ENCODE measurements at regions not wholly inside any gene's neighbourhood (a gene's known extent, or its start where the extent isn't known, plus 50 kb on each side); places are given as distances from the start of the nearest gene placed in this dataset.

GRCh38 chr5:56561455-56561854, 253.9 kb upstream of the MAP3K1 start:
- in situ Hi-C loops (cut with MboI; ENCODE audit: low sequenced_read_pairs), result no loop called here

- in situ Hi-C loops (cut with MboI; ENCODE audit: low sequenced_read_pairs), result no loop called here
Observed at GRCh38 chr5:56558131-56558745, 257.1 kb upstream of the MAP3K1 start.

- in situ Hi-C loops (cut with MboI; ENCODE audit: low sequenced_read_pairs), result no loop called here
Observed at GRCh38 chr5:56557198-56557597, 258.2 kb upstream of the MAP3K1 start.

- in situ Hi-C loops (cut with MboI; ENCODE audit: low sequenced_read_pairs), result no loop called here
Observed at GRCh38 chr5:56552612-56553268, 262.6 kb upstream of the MAP3K1 start.

GRCh38 chr5:56550227-56550626, 265.1 kb upstream of the MAP3K1 start:
- in situ Hi-C loops (cut with MboI; ENCODE audit: low sequenced_read_pairs), result no loop called here

GRCh38 chr5:56549096-56549886, 266.1 kb upstream of the MAP3K1 start:
- in situ Hi-C loops (cut with MboI; ENCODE audit: low sequenced_read_pairs), result no loop called here

GRCh38 chr5:56545016-56545415, 270.3 kb upstream of the MAP3K1 start:
- in situ Hi-C loops (cut with MboI; ENCODE audit: low sequenced_read_pairs), result no loop called here

- in situ Hi-C loops (cut with MboI; ENCODE audit: low sequenced_read_pairs), result no loop called here
Observed at GRCh38 chr5:56543441-56544388, 271.6 kb upstream of the MAP3K1 start.

GRCh38 chr5:56540266-56540665, 275.1 kb upstream of the MAP3K1 start:
- in situ Hi-C loops (cut with MboI; ENCODE audit: low sequenced_read_pairs), result no loop called here

GRCh38 chr5:56538580-56538979, 276.8 kb upstream of the MAP3K1 start:
- in situ Hi-C loops (cut with MboI; ENCODE audit: low sequenced_read_pairs), result no loop called here

GRCh38 chr5:56535347-56535746, 280.0 kb upstream of the MAP3K1 start:
- in situ Hi-C loops (cut with MboI; ENCODE audit: low sequenced_read_pairs), result no loop called here

- in situ Hi-C loops (cut with MboI; ENCODE audit: low sequenced_read_pairs), result no loop called here
Observed at GRCh38 chr5:56534102-56534829, 281.1 kb upstream of the MAP3K1 start.

GRCh38 chr5:56532466-56532865, 282.9 kb upstream of the MAP3K1 start:
- in situ Hi-C loops (cut with MboI; ENCODE audit: low sequenced_read_pairs), result no loop called here

- in situ Hi-C loops (cut with MboI; ENCODE audit: low sequenced_read_pairs), result no loop called here
Observed at GRCh38 chr5:56530626-56531138, 284.7 kb upstream of the MAP3K1 start.

- in situ Hi-C loops (cut with MboI; ENCODE audit: low sequenced_read_pairs), result no loop called here
Observed at GRCh38 chr5:56529666-56530430, 285.5 kb upstream of the MAP3K1 start.

- in situ Hi-C loops (cut with MboI; ENCODE audit: low sequenced_read_pairs), result no loop called here
Observed at GRCh38 chr5:56527174-56527573, 288.2 kb upstream of the MAP3K1 start.

- in situ Hi-C loops (cut with MboI; ENCODE audit: low sequenced_read_pairs), result no loop called here
Observed at GRCh38 chr5:56525113-56525512, 290.2 kb upstream of the MAP3K1 start.

GRCh38 chr5:56523790-56524575, 290.9 kb upstream of the ANKRD55 start:
- in situ Hi-C loops (cut with MboI; ENCODE audit: low sequenced_read_pairs), result no loop called here

GRCh38 chr5:56522960-56523359, 289.8 kb upstream of the ANKRD55 start:
- in situ Hi-C loops (cut with MboI; ENCODE audit: low sequenced_read_pairs), result no loop called here

Measured in HL-60/S4 treated with phorbol 12-myristate 13-acetate at 8.2 ng/mL for 4 days and 3 days (cell line).